HEK293 (cell line): ENCODE measurements at regions not wholly inside any gene's neighbourhood (a gene's known extent, or its start where the extent isn't known, plus 50 kb on each side); places are given as distances from the start of the nearest gene placed in this dataset.

Source experiments
- CTCF ChIA-PET: fragments of 350-600 bp; formaldehyde crosslinking; extraction: SDS; loops from one replicate; lab custom pipeline; 2021; ENCODE audit warnings: antibody characterized with exemption; lab: Yijun Ruan, JAX
- POLR2A ChIA-PET: fragments of 300-600 bp; formaldehyde crosslinking; extraction: SDS; loops from one replicate; lab custom pipeline; 2020; ENCODE audit warnings: antibody characterized with exemption, inconsistent platforms; lab: Yijun Ruan, JAX
- H3K27ac ChIP-seq: fragments of 200-500 bp; sonication (Bioruptor generic); 2 replicates; pipeline ENCODE4 v1.5.1; 2014; ENCODE audit warnings: low read depth, low read length, control low read depth, inconsistent platforms; ENCODE audit errors: extremely low read depth
- H3K36me3 ChIP-seq, 2 experiments: fragments of 200-500 bp in 1 of 2; sonication (Bioruptor generic) in 1 of 2; 1 replicate in 1 of 2; 2 replicates in 1 of 2; pipeline ENCODE4 v1.5.1; 2014 to 2017; ENCODE audit warnings: inconsistent platforms in 2 of 2, low read length in 2 of 2; ENCODE audit not compliant: control insufficient read depth in 2 of 2, insufficient read depth in 1 of 2
- H3K4me1 ChIP-seq: fragments of 200-500 bp; sonication (Bioruptor generic); 2 replicates; pipeline ENCODE4 v1.5.1; 2014; ENCODE audit warnings: mild to moderate bottlenecking, low read length, inconsistent platforms; ENCODE audit not compliant: control insufficient read depth, insufficient read depth
- H3K4me3 ChIP-seq: 2 replicates; pipeline ENCODE4 v1.5.1; 2011; ENCODE audit warnings: low read depth, mild to moderate bottlenecking, control low read depth, low read length, moderate library complexity
- H3K9me3 ChIP-seq: fragments of 200-500 bp; sonication (Bioruptor generic); 2 replicates; pipeline ENCODE4 v1.5.1; 2014; ENCODE audit warnings: low read depth, low read length, inconsistent platforms; ENCODE audit not compliant: control insufficient read depth, insufficient read depth
- EGR2 ChIP-seq: fragments of 450-650 bp; formaldehyde crosslinking; IDR thresholded peaks from 2 replicates; pipeline ENCODE4 v1.5.1; 2016; ENCODE audit warnings: low read depth, missing biosample characterization, missing genetic modification characterization
- HOXA7 ChIP-seq: sonication (generic); formaldehyde crosslinking; IDR thresholded peaks from 2 replicates; pipeline ENCODE4 v1.8.1; 2022; ENCODE audit warnings: missing genetic modification reagents, borderline replicate concordance
- HOXC10 ChIP-seq: sonication (generic); formaldehyde crosslinking; IDR thresholded peaks from 2 replicates; pipeline ENCODE4 v1.8.1; 2023; ENCODE audit warnings: mild to moderate bottlenecking, missing genetic modification reagents
- KLF1 ChIP-seq: fragments of 450-650 bp; formaldehyde crosslinking; IDR thresholded peaks from 2 replicates; pipeline ENCODE4 v1.5.1; 2016; ENCODE audit warnings: missing biosample characterization, missing genetic modification characterization
- KLF7 ChIP-seq: fragments of 450-650 bp; formaldehyde crosslinking; IDR thresholded peaks from 2 replicates; pipeline ENCODE4 v1.5.1; 2016; ENCODE audit warnings: missing biosample characterization, missing genetic modification characterization, borderline replicate concordance
- KLF8 ChIP-seq: fragments of 450-650 bp; formaldehyde crosslinking; IDR thresholded peaks from 2 replicates; pipeline ENCODE4 v1.5.1; 2016; ENCODE audit warnings: missing biosample characterization, missing genetic modification characterization
- MEIS1 ChIP-seq: sonication (generic); formaldehyde crosslinking; IDR thresholded peaks from 2 replicates; pipeline ENCODE4 v1.8.1; 2022; ENCODE audit warnings: missing genetic modification reagents, mild to moderate bottlenecking, borderline replicate concordance
- PATZ1 ChIP-seq: fragments of 450-650 bp; formaldehyde crosslinking; IDR thresholded peaks from 2 replicates; pipeline ENCODE4 v1.5.1; 2016; ENCODE audit warnings: missing biosample characterization, missing genetic modification characterization
- REST ChIP-seq: fragments of 450-650 bp; formaldehyde crosslinking; IDR thresholded peaks from 2 replicates; pipeline ENCODE4 v1.5.1; 2016; ENCODE audit warnings: missing biosample characterization, missing genetic modification characterization
- ZBTB20 ChIP-seq: fragments of 450-650 bp; formaldehyde crosslinking; IDR thresholded peaks from 2 replicates; pipeline ENCODE4 v1.5.1; 2016; ENCODE audit warnings: missing biosample characterization, missing genetic modification characterization
- ZFHX2 ChIP-seq: fragments of 450-650 bp; formaldehyde crosslinking; conservative IDR thresholded peaks from 2 replicates; pipeline ENCODE4 v1.5.1; 2016; ENCODE audit warnings: missing biosample characterization, missing genetic modification characterization
- ZNF121 ChIP-seq: fragments of 450-650 bp; formaldehyde crosslinking; IDR thresholded peaks from 2 replicates; pipeline ENCODE4 v1.5.1; 2016; ENCODE audit warnings: missing biosample characterization, missing genetic modification characterization
- ZNF223 ChIP-seq: fragments of 450-650 bp; formaldehyde crosslinking; IDR thresholded peaks from 2 replicates; pipeline ENCODE4 v1.5.1; 2016; ENCODE audit warnings: missing biosample characterization, missing genetic modification characterization
- ZNF280C ChIP-seq: fragments of 450-650 bp; formaldehyde crosslinking; IDR thresholded peaks from 2 replicates; pipeline ENCODE4 v1.5.1; 2016; ENCODE audit warnings: missing biosample characterization, missing genetic modification characterization
- ZNF335 ChIP-seq: fragments of 450-650 bp; formaldehyde crosslinking; conservative IDR thresholded peaks from 2 replicates; pipeline ENCODE4 v1.5.1; 2016; ENCODE audit warnings: missing biosample characterization, missing genetic modification characterization
- ZNF433 ChIP-seq: fragments of 450-650 bp; formaldehyde crosslinking; IDR thresholded peaks from 2 replicates; pipeline ENCODE4 v1.5.1; 2016; ENCODE audit warnings: missing biosample characterization, missing genetic modification characterization, low read depth
- ZNF488 ChIP-seq: fragments of 450-650 bp; formaldehyde crosslinking; IDR thresholded peaks from 2 replicates; pipeline ENCODE4 v1.5.1; 2016; ENCODE audit warnings: missing biosample characterization, missing genetic modification characterization
- ZNF518A ChIP-seq: fragments of 450-650 bp; formaldehyde crosslinking; conservative IDR thresholded peaks from 2 replicates; pipeline ENCODE4 v1.5.1; 2016; ENCODE audit warnings: low read depth, missing biosample characterization, missing genetic modification characterization
- ZNF596 ChIP-seq: fragments of 450-650 bp; IDR thresholded peaks from 2 replicates; pipeline ENCODE4 v1.5.0; 2018; ENCODE audit warnings: missing biosample characterization, mild to moderate bottlenecking, missing genetic modification characterization, moderate library complexity
- ZNF76 ChIP-seq: fragments of 450-650 bp; formaldehyde crosslinking; IDR thresholded peaks from 2 replicates; pipeline ENCODE4; 2016; ENCODE audit warnings: low read depth, missing biosample characterization, missing genetic modification characterization, borderline replicate concordance
- ZSCAN18 ChIP-seq: fragments of 450-650 bp; formaldehyde crosslinking; IDR thresholded peaks from 2 replicates; pipeline ENCODE4 v1.5.1; 2016; ENCODE audit warnings: missing biosample characterization, missing genetic modification characterization

GRCh38 chr20:50267041-50267865 is 76.6 kb downstream of the CEBPB start:
- Histone ChIP-seq H3K4me1 (no peaks in the 10 kb centered on the region), H3K27ac (no peak overlapping the region), H3K4me3 (no peak overlapping the region), H3K36me3 (no peaks in the 10 kb centered on the region), H3K9me3 (no peaks in the 10 kb centered on the region)
- POLR2A ChIA-PET, result no interaction called here
- CTCF ChIA-PET, result interaction anchor here (0.9 kb wide), 1 partner anchor 37 kb away, joined by 3 read pairs; no protein-coding TSS in a partner anchor
- no peak for TF ChIP-seq HOXC10 (CRISPR knock-in tag)
- TF ChIP-seq MEIS1 (CRISPR knock-in tag), result no peak
- TF ChIP-seq ZFHX2 (tag by site-specific recombination), result peak; percentile 63
- TF ChIP-seq HOXA7 (CRISPR knock-in tag), result no peak
- 0 out of 2 replicates have a peak, but pooled peaks have one; percentile 17 for TF ChIP-seq PATZ1
- no peak for TF ChIP-seq ZNF280C (tag by site-specific recombination)
- no peak for TF ChIP-seq ZNF76 (tag by site-specific recombination)
- no peak for TF ChIP-seq ZNF488 (tag by site-specific recombination)
- TF ChIP-seq ZNF121 (tag by site-specific recombination), result no peak
- no peak for TF ChIP-seq ZNF433 (tag by site-specific recombination)
- peak; percentile 98 for TF ChIP-seq KLF1 (tag by site-specific recombination)
- peak; percentile 63 for TF ChIP-seq REST (tag by site-specific recombination)
- no peak for TF ChIP-seq ZNF335 (tag by site-specific recombination)
- 0 out of 2 replicates have a peak, but pooled peaks have one; percentile 48 for TF ChIP-seq KLF7 (tag by site-specific recombination)
- no peak for TF ChIP-seq ZNF518A
- TF ChIP-seq KLF8 (tag by site-specific recombination), result peak; percentile 28; the same call in 1 of the 2 replicates
- no peak for TF ChIP-seq ZBTB20 (tag by site-specific recombination)
- TF ChIP-seq ZNF596 (tag by site-specific recombination), result no peak
- TF ChIP-seq ZNF223 (tag by site-specific recombination), result no peak
- peak; percentile 58 for TF ChIP-seq EGR2 (tag by site-specific recombination)
- no peak for TF ChIP-seq ZSCAN18 (tag by site-specific recombination)
